ENCODE measurements at regions not wholly inside any gene's neighbourhood (a gene's known extent, or its start where the extent isn't known, plus 50 kb on each side); places are given as distances from the start of the nearest gene placed in this dataset.

DNA sequence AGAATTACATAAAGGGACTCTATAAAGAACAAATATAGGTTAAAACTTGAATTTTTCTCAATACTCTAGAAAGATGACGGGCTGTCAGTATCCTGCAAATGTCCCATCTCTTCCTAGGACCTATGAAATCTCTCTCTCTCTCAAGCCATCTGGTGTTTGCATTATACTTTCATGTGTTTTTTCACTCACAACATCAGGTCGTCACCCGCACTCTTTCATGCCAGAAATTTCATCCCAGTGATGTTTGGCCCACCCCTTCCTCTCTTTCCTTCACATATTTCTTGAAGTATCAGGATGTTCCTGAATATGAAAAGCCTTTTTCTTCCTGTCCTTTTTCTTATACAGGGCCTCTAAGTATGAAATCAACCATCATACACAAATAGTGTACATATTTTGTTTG is 63.3 kb upstream of the GAS1 start:
- TF ChIP-seq, protein P1, sequence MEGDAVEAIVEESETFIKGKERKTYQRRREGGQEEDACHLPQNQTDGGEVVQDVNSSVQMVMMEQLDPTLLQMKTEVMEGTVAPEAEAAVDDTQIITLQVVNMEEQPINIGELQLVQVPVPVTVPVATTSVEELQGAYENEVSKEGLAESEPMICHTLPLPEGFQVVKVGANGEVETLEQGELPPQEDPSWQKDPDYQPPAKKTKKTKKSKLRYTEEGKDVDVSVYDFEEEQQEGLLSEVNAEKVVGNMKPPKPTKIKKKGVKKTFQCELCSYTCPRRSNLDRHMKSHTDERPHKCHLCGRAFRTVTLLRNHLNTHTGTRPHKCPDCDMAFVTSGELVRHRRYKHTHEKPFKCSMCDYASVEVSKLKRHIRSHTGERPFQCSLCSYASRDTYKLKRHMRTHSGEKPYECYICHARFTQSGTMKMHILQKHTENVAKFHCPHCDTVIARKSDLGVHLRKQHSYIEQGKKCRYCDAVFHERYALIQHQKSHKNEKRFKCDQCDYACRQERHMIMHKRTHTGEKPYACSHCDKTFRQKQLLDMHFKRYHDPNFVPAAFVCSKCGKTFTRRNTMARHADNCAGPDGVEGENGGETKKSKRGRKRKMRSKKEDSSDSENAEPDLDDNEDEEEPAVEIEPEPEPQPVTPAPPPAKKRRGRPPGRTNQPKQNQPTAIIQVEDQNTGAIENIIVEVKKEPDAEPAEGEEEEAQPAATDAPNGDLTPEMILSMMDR (IDR thresholded peaks at IDR 0.05) = no peak
- TF ChIP-seq POLR2A (IDR thresholded peaks at IDR 0.05) = no peak

Measured in testis (tissue), 2 donors.